ENCODE measurements at regions not wholly inside any gene's neighbourhood (a gene's known extent, or its start where the extent isn't known, plus 50 kb on each side); places are given as distances from the start of the nearest gene placed in this dataset.

- TF ChIP-seq POLR2AphosphoS5 (IDR thresholded peaks at IDR 0.05) (no peak), CTCF (IDR thresholded peaks at IDR 0.05) (no peak)
Measured at GRCh38 chr14:89634037-89634436, 217.0 kb upstream of the FOXN3 start.

Data from suprapubic skin (tissue), 3 donors.